ENCODE measurements at regions not wholly inside any gene's neighbourhood (a gene's known extent, or its start where the extent isn't known, plus 50 kb on each side); places are given as distances from the start of the nearest gene placed in this dataset.

DNA sequence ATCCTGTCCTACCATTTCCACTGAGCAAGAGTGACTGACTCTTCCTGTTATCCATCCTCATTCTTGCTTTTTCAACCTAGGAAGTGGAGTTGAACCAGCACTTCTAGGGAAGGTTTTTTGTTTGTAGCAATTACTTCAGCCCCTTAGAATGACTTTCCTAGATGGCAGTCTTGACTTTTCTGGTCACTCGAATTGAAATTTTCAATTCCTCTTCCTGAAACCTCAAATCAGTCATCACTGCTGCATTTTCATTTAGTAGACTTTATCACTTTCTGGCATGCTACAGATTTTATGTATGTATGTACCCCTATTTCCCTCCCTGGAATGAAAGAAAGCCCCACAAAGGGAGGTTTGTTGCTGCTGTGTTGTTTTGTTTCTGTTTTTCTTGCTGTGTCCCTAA is 915.9 kb downstream of the PCDH17 start:
- intact Hi-C loops (cut with DNase I) = no loop called here
- DNase-seq (ENCODE audit: low spot score) = no peak

DNA sequence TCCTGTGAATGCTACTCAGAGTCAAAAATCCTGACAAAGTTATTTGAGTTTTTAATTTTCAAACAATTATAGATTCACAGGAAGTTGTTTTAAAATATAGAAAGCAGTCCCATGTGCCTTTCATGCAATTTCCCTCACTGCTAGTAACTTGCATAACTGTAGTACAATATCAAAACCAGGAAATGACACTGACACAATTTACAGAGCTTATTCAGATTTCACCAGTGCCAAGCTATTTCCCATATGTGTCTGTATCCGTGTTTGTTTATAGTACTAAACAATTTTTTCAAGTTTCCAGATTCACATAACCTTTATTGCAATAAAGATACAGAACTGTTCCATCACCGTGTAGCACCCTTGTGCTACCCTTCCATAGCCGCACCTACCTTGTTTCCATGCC is 934.6 kb downstream of the PCDH17 start:
- intact Hi-C loops (cut with DNase I) = no loop called here
- DNase-seq (ENCODE audit: low spot score) = no peak

DNA sequence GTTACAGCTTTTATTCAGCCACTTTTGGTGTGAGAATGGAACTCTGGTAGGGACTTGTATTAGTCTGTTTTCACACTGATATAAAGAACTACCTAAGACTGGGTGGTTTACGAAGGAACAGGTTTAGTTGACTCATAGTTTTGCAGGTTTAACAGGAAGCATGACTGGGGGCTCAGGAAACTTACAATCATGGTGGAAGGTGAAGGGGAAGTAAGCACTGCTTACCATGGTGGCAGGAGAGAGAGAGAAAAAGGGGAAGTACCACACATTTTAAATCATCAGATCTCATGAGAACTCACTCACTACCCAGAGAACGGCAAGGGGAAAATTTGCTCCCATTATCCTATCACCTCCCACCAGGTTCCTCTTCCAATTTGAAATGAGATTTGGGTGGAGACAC is 942.2 kb downstream of the PCDH17 start:
- DNase-seq (ENCODE audit: low spot score) = no peak
- intact Hi-C loops (cut with DNase I) = no loop called here

DNA sequence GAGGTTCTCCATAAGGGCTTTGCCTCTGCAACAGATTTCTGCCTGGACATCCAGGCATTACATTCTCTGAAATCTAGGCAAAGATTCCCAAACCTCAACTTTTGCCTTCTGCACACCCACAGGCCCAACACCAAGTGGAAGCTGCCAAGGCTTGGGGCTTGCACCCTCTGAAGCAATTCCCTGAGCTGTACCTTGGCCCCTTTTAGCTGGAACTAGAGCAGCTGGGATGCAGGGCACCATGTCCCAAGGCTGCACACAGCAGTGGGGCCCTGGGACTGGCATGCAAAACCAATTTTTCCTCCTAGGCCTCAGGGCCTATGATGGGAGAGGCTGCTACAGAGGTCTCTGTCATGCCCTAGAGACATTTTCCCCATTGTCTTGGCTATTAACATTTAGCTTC is 943.2 kb downstream of the PCDH17 start:
- no peak for DNase-seq (ENCODE audit: low spot score)
- intact Hi-C loops (cut with DNase I) = no loop called here

DNA sequence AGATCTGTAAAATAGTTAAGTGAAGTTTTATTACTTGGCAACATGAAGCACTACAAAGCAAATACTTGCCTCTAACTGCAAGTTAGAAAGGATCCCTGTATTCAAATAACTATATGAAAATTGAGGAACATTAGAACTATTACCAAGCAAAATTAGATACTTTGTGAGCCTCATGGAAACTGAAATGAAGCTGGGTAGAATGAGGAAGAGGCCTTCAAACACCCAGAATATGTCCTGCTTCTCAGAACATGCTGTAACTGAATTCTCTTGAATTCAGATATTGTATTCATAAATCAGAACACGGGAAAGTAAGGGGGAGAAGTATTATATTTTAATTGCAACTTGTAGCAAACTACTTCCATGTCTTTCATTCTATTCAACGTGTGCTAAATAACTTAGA is 947.9 kb downstream of the PCDH17 start:
- intact Hi-C loops (cut with DNase I) = no loop called here
- DNase-seq (ENCODE audit: low spot score) = no peak

DNA sequence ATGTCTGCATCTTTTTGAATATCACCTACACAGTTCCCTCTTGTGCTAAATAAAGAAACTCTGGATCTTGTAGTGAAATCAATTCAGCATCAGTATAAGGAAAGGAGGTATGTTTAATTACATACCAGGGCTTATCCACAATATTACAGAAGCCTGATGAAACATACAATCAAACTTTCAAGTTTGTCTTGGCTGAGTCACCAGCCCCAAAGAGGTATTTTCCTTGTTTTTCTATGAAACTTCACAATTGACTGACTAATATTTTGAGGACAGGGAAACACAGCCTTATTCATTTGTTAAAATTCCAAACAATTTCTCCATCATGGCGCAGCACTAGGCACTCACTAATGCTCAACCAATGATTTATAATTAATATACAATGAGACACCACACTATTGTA is 952.4 kb downstream of the PCDH17 start:
- intact Hi-C loops (cut with DNase I) = no loop called here
- DNase-seq (ENCODE audit: low spot score) = no peak

DNA sequence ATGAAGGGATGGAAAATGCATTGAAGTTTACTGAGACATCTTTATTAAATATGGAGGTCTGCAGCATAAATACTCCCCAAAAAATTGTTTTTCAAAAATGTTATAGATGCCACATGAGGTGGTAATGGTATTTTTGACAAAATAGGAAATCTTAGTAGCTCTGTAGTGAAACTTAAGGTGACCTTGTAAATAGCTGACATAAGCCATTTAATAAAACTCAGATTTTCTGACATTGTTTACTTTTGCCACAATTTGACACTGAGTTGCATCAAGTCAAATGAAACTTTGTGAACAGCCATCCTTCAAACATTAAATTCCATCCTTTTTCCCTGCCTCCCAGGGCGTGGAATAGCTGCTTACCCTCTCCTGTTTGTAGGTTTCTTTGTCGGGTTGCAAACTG is 953.1 kb downstream of the PCDH17 start:
- DNase-seq (ENCODE audit: low spot score) = no peak
- intact Hi-C loops (cut with DNase I) = no loop called here

DNA sequence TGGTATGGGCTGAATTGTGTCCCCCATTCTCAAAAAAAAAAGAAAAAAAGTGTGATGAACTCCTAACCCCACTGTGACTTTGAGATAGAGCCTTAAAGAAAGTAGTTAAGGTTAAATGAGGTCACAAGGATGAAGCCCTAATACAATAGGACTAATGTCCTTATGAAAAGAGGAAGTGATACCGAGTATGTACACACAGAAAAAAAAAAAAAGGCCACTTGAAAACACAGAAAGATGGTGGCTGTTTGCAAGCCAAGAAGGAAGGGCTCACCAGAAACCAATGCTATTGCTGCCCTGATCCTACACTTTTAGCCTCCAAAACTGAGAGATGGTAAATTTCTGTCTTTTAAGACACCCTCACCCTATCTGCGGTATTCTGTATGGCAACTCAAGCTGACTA is 955.6 kb downstream of the PCDH17 start:
- intact Hi-C loops (cut with DNase I) = no loop called here
- no peak for DNase-seq (ENCODE audit: low spot score)

DNA sequence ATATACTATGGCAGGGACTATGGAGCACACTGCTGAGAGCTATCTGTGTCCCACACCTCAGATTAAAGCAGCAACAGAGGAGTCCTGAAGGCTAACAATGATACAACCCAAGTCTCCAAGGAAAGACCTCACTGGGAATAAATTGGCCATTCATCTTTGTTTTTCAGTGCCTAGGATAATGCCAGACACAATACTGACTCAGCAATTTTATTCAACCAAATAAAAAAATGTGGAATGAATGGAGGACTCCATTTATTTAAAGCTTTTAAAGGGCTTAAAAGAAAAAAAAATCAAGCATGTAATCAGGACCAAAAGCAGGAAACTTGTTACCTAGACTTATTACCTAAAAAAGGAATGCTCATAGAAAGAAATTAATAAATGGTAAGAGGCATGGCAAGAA is 960.5 kb downstream of the PCDH17 start:
- intact Hi-C loops (cut with DNase I) = no loop called here
- no peak for DNase-seq (ENCODE audit: low spot score)

DNA sequence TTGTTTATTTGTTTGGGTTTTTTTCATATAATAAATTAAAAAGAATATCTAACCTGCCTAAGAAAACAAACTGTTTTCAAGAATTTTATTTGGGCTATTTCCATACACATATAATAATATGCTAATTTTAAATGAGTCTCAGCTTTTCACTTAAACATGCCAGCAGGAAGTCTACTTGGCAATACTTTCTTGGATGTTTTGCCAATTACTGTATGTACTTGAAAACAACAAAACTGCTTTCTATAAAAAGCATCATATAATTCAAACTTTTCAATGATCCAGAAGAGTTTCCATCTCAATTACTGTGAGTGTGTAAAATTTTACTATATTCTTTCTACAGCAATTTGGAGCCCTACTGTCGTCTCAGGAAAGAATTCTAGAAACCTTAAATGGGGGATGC is 961.2 kb downstream of the PCDH17 start:
- intact Hi-C loops (cut with DNase I) = no loop called here
- no peak for DNase-seq (ENCODE audit: low spot score)

DNA sequence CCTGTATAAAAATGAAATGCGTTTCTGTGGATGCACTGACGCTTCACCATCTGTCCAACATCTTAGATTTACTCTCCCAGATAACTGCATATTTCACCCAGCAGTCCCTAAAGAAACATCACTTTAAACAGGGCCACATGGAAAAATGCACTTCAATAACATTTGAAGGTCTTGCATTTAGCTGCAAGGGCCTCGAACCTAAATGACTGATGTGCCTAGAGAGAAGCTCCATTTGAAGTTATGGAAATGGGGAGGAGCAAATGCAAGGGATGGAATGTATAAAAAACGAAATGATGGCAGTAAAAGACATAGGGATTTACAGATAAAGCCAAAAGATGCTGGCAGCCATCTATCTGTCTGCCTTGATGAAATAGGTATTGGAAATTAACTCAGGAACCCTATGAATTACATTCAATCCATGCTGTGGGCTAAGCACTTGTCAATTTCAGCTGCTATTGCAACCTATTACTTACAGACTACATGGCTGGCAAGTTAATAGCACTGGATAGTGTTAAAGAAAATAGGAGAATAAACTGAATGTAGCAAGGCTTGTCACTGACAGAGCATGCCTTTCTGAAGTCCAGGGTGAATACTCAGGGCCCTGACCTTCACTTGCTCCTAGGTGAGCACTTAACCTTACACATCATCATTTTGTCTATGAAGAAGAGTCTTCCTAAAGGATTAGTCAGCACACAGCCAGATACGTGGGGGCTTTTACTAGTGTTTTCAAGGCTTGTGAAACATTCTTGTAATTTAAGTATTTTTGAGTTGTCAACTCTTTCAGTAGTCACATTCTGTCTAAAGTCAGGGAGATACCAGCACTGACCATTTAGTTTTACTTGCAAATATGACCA is 963.4 kb downstream of the PCDH17 start:
- DNase-seq (ENCODE audit: low spot score) = no peak
- intact Hi-C loops (cut with DNase I) = no loop called here

DNA sequence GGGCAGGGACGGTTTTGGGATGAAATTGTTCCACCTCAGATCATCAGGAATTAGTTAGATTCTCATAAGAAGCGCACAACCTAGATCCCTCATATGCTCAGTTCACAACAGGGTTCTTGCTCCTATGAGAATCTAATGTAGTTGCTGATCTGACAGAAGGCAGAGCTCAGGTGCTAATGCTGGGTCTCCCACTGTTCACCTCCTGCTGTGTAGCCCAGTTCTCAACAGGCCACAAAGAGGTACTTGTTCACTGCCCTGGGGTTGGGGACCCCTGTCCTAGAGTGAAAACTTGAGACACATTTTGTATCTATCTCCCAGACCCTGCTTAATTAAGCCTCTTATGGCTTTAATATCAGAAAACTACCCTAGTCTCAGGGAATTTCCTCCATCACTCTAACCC is 966.0 kb downstream of the PCDH17 start:
- no peak for DNase-seq (ENCODE audit: low spot score)
- intact Hi-C loops (cut with DNase I) = no loop called here

DNA sequence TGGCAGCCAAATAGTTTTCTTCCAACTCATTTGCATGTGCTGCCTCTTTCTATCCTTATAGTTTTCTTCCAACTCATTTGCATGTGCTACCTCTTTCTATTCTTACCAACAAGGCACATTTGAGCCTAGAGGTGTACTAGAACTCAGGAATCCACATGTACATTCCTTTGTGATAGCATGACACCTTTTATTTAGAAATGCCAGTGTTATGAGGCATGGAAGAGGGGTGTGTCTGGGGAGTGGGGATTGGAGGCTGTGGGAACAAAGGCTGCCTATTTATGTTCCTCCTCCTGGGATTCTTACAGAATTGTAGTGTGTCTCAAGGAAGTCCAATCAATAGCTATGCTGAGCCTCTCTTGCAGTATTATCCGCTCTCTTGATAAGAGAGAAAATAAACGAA is 966.7 kb downstream of the PCDH17 start:
- no peak for DNase-seq (ENCODE audit: low spot score)
- intact Hi-C loops (cut with DNase I) = no loop called here

DNA sequence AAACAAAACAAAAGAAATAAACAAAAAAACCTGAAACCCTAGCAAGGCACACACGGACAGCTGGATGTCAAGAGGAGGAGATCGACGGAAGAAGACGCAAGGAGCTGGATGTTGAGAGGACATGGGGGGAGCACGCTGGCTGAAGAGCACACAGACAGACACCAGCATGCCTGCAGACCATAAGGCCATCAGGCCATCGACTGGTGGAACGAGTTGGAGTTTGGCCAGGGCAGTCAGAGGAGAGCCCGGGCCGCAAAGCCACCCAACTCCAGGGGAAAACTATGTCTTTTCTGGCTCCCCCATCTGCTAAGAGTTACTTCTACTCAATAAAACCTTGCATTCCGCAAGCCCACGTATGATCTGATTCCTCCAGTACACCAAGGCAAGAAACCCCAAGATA is 979.6 kb downstream of the PCDH17 start:
- no peak for DNase-seq (ENCODE audit: low spot score)
- intact Hi-C loops (cut with DNase I) = no loop called here

DNA sequence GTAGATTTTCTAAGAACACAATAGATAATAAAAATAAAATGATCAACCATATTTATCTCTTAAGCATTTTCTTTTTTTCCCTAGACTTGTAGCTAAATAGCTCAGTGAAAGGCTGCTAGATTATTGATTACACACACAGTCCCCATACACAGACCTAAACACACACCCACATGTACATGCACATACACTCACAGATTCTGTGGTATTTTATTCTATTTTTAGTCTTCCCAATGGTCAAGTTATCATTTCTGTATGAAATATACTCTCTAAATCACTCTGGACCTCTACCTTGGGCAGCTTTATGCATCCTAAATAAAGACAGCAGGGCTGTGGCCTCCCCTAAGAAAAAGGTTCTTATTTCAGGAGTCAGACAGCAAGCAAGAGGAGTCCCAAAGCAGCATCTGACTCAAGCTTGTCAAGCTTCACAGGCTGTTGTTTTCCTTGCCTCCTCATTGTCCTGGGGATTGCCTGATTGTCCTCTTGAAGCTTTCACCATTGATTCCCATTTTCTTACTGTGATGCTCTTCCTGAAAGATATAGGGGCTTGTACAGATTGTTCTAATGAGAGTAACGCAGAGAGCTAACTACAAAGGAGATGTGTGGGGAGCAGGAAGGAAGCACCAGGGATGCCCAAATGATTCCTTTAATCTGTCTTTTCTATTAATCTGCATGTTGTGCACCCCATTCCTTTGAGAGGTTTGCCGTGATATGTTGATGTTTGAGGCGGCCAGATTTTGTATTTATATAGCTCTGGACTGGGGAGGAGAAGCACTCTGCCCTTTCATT is 986.5 kb downstream of the PCDH17 start:
- no peak for DNase-seq (ENCODE audit: low spot score)
- intact Hi-C loops (cut with DNase I) = no loop called here

DNA sequence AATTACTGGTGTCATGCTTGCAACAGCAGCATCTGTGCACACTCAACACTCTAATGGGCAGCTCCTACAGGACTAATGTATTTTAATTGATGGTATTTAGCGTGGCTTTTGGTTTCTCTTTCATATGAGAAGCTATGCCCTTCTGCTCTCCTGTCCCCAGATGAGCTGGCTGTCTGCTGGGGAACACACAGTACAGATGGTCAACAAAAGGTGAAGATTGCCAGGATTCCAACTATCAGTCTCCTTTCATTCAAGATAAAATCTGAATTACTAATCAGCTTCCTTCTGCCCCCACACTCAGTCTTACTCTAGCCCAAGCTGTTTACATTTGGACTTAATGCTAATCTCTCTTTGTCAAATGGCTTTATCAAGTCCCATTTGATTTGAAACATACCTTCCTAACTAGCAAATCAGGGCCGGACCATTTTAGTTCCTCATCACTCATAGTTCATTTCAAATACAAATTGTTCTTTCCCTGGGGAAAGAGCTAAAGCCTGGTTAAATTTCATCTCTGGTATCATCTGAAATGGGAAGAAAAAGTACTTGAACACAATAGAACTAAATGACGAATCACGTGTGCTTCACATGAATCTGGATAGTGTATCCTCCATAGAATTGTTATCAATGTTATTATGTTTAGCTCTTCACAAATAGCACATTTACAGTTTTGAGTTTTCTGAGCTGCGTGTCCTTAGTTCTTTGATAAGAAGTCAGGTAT is 988.0 kb downstream of the PCDH17 start:
- intact Hi-C loops (cut with DNase I) = no loop called here
- no peak for DNase-seq (ENCODE audit: low spot score)

DNA sequence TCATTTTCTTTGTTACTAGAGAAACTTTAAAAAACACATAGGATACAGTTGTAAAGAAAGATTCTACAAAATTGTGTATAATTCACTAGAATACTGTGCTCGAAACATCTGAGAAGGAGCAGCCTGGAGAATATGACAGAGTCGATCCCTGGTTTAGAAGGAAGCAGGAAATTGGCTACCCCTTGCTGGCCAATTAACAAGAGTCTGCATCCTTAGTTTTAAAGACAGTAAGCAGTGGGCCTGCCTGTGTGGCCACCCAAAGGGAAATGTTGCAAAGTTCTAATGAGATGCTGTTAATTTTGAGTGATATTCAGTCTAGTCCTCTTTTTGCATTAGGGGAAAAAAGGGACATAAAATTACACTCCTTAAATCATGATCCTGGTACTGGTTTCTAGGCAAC is 988.6 kb downstream of the PCDH17 start:
- intact Hi-C loops (cut with DNase I) = no loop called here
- no peak for DNase-seq (ENCODE audit: low spot score)

DNA sequence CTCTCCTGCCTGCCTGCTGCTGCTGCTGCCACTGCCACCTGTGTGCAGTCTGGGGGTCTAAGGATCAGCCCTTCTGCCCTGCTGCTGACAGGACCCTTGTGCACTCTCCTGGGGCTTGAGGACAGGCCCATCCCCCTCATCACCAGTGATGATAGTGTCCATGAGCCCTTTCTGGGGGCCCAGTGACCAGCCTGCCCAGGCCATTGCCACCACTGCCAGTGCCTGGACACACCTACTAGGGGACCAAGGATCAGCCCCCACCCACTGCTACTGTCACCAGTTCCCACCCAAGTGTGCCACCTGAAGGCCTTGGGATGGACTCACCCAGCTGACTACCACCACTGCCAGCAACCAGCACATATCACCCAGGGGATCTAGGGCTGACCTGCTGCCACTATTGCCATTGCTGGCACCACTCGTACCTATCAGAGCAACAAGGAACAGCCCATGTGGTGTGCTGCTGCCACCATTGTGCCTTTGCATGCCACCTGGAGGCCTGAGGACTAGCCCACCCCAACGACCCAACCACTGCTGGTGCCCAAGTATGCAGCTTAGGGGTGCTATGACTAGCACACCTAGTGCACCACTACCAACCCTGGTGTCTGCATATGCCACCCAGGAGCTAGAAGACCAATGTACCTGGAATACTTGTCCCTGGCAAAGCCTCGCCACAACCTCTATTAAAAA is 994.3 kb downstream of the PCDH17 start:
- intact Hi-C loops (cut with DNase I) = no loop called here
- DNase-seq (ENCODE audit: low spot score) = no peak

DNA sequence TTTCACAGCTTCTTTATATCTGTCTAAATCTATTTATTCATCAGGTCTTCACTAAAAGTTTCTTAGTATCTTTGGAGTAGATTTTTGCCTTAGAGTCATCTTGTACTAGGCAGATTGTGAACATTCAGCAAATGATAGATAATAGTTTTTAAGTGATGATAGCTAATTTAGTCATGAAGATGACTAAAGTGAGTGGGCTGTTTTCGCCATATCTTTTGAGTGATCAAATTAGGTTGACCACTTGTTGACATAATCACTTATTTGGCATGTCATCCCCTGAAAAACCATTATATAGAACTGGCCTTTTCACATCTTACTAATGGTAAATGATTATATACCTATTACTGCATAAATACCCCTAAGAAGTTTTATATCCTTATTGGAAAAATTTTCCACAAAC is 999.2 kb downstream of the PCDH17 start:
- no peak for DNase-seq (ENCODE audit: low spot score)
- intact Hi-C loops (cut with DNase I) = no loop called here

DNA sequence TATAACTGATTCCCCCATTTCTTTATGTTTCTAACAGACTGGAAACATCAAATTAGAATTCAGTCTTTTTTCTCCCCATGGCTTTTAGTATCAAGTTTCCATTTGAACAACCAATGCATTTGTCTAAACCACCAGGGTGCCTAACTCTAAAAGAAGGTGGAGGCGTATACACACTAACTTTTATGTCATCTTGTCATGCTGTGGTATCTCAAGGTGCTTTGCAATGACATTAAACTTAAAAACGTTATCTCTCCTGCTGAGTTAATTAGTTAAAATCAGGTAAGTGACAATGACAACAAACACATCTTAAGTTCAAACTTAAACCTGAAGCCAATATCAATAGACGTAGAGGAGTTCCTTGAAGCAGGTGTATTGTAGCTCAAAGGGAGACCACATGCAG is 1001.7 kb downstream of the PCDH17 start:
- DNase-seq (ENCODE audit: low spot score) = no peak
- intact Hi-C loops (cut with DNase I) = no loop called here

Data from cardiac septum (tissue), 1 donor.